Parathyroid adenoma (tissue), 2 donors: ENCODE measurements at regions not wholly inside any gene's neighbourhood (a gene's known extent, or its start where the extent isn't known, plus 50 kb on each side); places are given as distances from the start of the nearest gene placed in this dataset.
A peak's percentile ranks its signal among the peaks of the same experiment; 100 is the strongest.

Experiments used
- H2AFZ ChIP-seq: fragments of 300-600 bp; sonication (generic); one replicate; pipeline ENCODE4 v1.7.0; 2017; ENCODE audit warnings: antibody characterized with exemption, mild to moderate bottlenecking
- H3K27ac ChIP-seq: fragments of 300-600 bp; sonication (generic); one replicate; pipeline ENCODE4 v1.7.0; 2017
- H3K27me3 ChIP-seq: fragments of 300-600 bp; sonication (generic); one replicate; pipeline ENCODE4 v1.7.0; 2017; ENCODE audit warnings: low read length; ENCODE audit not compliant: control insufficient read depth, insufficient read depth
- H3K36me3 ChIP-seq: fragments of 300-600 bp; sonication (generic); one replicate; pipeline ENCODE4 v1.7.0; 2017; ENCODE audit warnings: low read length; ENCODE audit not compliant: control insufficient read depth, insufficient read depth
- H3K4me1 ChIP-seq: fragments of 300-600 bp; sonication (generic); one replicate; pipeline ENCODE4 v1.7.0; 2017; ENCODE audit warnings: control low read depth
- H3K4me2 ChIP-seq: fragments of 300-600 bp; sonication (generic); one replicate; pipeline ENCODE4 v1.7.0; 2017; ENCODE audit warnings: low read length
- H3K4me3 ChIP-seq: fragments of 300-600 bp; sonication (generic); one replicate; pipeline ENCODE4 v1.7.0; 2017; ENCODE audit warnings: low read depth, low read length
- H3K79me2 ChIP-seq: fragments of 300-600 bp; sonication (generic); one replicate; pipeline ENCODE4 v1.7.0; 2017; ENCODE audit warnings: control low read depth
- H3K9ac ChIP-seq: fragments of 300-600 bp; sonication (generic); one replicate; pipeline ENCODE4 v1.7.0; 2017; ENCODE audit warnings: mild to moderate bottlenecking
- H3K9me3 ChIP-seq: fragments of 300-600 bp; sonication (generic); one replicate; pipeline ENCODE4 v1.7.0; 2017; ENCODE audit warnings: low read length; ENCODE audit not compliant: control insufficient read depth
- TF ChIP-seq, protein P1 (sequence below): fragments of 300-600 bp; sonication (generic); IDR thresholded peaks from one replicate; pipeline ENCODE4 v1.7.0; 2017; ENCODE audit warnings: antibody characterized with exemption, mild to moderate bottlenecking
- donor health status: primary hyperparathyroidism.

DNA sequence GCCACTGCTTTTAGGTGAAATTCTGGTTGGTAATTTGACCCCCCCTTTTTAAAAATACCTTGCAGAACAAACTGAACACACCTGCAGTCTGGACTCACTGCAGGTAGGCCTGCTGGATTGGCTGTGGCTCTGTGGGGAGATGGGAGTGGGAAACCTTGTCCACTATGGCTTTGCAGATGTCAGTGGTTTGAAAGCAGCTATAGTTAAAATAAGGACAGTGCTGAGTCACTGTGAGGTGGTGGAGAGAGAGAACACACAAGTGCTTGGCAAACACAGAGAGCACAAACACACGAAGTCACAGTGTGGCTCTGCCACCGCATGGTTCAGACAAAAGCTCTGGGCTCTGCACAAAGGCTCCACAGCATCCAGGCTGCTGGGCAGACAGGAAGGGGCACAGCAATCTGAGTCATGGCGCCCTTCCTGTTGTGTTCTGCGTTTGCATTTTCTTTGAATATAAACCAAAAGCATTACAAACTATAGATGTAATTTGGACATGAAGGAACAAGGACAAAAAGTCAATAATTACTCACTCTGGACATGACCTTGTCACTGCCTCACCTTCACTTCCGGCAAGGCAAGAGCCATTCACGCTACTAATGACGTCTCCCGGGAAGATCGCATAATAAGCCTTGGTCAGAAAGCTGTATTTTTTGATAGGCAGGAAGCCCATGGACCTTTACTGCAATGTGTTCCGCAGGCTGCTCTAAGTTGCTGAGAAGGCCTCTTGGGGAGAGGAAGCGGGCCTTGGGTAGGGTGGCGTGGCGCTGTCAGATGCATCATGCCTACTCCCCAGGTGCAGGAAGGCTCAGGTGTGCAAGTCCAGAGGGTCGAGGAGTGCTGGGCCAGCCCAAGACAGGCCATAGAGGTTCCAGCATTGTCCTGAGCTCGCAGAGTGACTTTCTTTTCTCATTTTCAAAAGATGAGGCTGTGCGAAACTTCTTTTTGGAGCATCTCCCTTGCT is 60.1 kb upstream of the MED9 start:
- no peaks in the 10 kb centered on the region for H3K79me2 ChIP-seq
- H3K4me3 ChIP-seq, result no peak overlapping the region
- no peak overlapping the region for H3K9ac ChIP-seq
- no peak overlapping the region for H3K4me2 ChIP-seq
- no peaks in the 10 kb centered on the region for H3K36me3 ChIP-seq
- no peak overlapping the region for H3K27ac ChIP-seq
- no peaks in the 10 kb centered on the region for H3K27me3 ChIP-seq
- no peak overlapping the region for H2AFZ ChIP-seq
- peaks cover 5% of the 10 kb centered on the region for H3K4me1 ChIP-seq
- H3K9me3 ChIP-seq, result no peaks in the 10 kb centered on the region
- TF ChIP-seq, protein P1, sequence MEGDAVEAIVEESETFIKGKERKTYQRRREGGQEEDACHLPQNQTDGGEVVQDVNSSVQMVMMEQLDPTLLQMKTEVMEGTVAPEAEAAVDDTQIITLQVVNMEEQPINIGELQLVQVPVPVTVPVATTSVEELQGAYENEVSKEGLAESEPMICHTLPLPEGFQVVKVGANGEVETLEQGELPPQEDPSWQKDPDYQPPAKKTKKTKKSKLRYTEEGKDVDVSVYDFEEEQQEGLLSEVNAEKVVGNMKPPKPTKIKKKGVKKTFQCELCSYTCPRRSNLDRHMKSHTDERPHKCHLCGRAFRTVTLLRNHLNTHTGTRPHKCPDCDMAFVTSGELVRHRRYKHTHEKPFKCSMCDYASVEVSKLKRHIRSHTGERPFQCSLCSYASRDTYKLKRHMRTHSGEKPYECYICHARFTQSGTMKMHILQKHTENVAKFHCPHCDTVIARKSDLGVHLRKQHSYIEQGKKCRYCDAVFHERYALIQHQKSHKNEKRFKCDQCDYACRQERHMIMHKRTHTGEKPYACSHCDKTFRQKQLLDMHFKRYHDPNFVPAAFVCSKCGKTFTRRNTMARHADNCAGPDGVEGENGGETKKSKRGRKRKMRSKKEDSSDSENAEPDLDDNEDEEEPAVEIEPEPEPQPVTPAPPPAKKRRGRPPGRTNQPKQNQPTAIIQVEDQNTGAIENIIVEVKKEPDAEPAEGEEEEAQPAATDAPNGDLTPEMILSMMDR, result no peak

DNA sequence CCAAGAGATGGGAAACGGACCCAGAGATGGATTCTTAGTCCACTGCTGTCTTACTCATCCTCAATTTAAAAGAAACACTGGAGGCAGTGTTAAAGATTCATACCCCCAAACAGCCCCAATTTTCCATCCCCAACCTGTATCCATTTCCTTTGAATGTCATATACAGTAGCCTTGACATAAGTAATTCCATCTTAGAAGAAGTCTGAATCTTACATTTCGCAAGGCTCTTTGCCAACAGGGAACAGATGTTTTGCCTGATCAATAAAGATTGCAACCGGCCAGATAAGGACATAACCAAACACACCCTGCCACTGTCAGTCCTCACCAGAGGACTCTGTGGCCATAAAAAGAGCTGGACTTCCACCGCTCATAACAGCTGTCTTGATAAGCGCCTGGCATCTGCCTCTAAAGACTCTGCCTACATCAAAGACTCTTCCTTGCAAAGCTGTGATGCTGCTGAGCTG is 59.0 kb upstream of the MED9 start:
- Histone ChIP-seq H3K79me2 (no peaks in the 10 kb centered on the region), H3K27me3 (no peaks in the 10 kb centered on the region), H3K4me2 (no peak overlapping the region), H3K9me3 (no peaks in the 10 kb centered on the region), H3K4me1 (peaks cover 5% of the 10 kb centered on the region), H2AFZ (no peak overlapping the region), H3K36me3 (no peaks in the 10 kb centered on the region), H3K27ac (no peak overlapping the region), H3K9ac (no peak overlapping the region), H3K4me3 (no peak overlapping the region)
- TF ChIP-seq, protein P1, result no peak

DNA sequence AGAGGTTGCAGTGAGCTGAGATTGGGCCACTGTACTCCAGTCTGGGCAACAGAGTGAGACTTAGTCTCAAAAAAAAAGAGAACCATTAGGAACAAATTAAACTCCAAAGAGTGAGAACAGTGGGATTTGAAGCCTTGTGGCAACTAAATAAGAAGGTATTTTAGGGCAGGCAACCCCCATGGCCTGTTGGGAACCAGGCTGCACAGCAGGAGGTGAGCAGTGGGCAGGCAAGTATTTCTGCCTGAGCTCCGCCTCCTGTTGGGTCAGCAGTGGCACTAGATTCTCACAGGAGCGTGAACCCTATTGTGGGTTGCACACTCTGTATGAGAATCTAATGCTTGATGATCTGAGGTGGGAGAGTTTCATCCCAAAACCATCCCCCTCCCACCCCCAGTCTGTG is 57.6 kb upstream of the MED9 start:
- no peaks in the 10 kb centered on the region for H3K36me3 ChIP-seq
- TF ChIP-seq, protein P1, result no peak
- H3K9ac ChIP-seq, result no peak overlapping the region
- H3K79me2 ChIP-seq, result no peaks in the 10 kb centered on the region
- no peak overlapping the region for H3K27ac ChIP-seq
- no peak overlapping the region for H2AFZ ChIP-seq
- H3K27me3 ChIP-seq, result no peaks in the 10 kb centered on the region
- no peak overlapping the region for H3K4me3 ChIP-seq
- peaks cover 5% of the 10 kb centered on the region for H3K4me1 ChIP-seq
- no peaks in the 10 kb centered on the region for H3K9me3 ChIP-seq
- no peak overlapping the region for H3K4me2 ChIP-seq

DNA sequence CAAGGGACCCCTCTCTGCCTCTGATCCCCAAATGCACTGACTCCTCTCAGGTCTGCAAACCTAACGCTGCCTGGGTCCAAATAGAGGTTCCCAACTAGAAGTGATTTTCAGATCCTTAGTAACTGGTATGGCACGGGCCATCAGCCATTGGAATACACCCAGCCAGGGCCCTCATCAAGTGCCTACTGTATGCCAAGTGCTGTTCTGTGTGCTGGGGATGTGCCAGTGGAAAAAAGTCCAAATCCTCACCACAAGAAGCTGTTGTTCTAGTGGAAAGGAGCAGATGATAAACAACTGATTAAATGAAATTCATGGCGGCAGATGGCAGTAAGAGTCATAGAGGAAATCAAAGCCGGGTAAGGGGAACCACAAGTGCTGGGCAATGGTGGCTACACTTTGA is 57.2 kb upstream of the MED9 start:
- Histone ChIP-seq H3K4me1 (peaks cover 5% of the 10 kb centered on the region), H3K9ac (no peak overlapping the region), H3K36me3 (no peaks in the 10 kb centered on the region), H3K27ac (peak overlapping the region; percentile 15), H3K79me2 (no peaks in the 10 kb centered on the region), H3K4me3 (no peak overlapping the region), H3K4me2 (no peak overlapping the region), H3K9me3 (no peaks in the 10 kb centered on the region), H2AFZ (no peak overlapping the region), H3K27me3 (no peaks in the 10 kb centered on the region)
- TF ChIP-seq, protein P1, result no peak

DNA sequence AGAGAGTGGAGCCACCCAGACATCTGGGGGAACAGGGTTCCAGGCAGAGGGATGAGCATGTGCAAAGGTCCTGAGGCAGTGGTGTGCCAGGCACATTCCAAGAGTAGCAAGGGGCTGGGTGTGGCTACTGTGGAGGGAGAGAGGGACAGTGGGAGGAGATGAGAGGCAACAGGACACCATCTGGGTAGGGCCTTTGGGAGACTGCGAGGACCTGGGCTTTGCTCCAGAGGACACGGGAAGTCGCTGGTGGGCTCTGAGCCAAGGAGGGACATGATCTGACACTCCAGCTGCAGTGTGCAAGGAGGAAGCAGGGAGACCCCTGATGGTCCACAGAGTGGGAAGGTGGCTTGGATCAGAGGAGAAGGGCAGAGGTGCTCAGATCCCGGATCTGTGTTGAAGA is 56.7 kb upstream of the MED9 start:
- Histone ChIP-seq H3K4me1 (peaks cover 5% of the 10 kb centered on the region), H3K79me2 (no peaks in the 10 kb centered on the region), H3K27me3 (no peaks in the 10 kb centered on the region), H3K36me3 (no peaks in the 10 kb centered on the region), H3K9ac (no peak overlapping the region), H3K4me2 (no peak overlapping the region), H2AFZ (no peak overlapping the region), H3K4me3 (no peak overlapping the region), H3K27ac (peak overlapping the region; percentile 15), H3K9me3 (no peaks in the 10 kb centered on the region)
- TF ChIP-seq, protein P1, result no peak
